BLaER1 (cell line): ENCODE measurements at regions not wholly inside any gene's neighbourhood (a gene's known extent, or its start where the extent isn't known, plus 50 kb on each side); places are given as distances from the start of the nearest gene placed in this dataset.
A peak's percentile ranks its signal among the peaks of the same experiment; 100 is the strongest.

Source experiments
- H3K27ac ChIP-seq: shearing (Covaris generic); formaldehyde crosslinking; 2 replicates; pipeline ENCODE4 v1.8.1; 2022
- H3K27me3 ChIP-seq: shearing (Covaris generic); formaldehyde crosslinking; 2 replicates; pipeline ENCODE4 v1.8.1; 2022
- H3K36me3 ChIP-seq: shearing (Covaris generic); formaldehyde crosslinking; 2 replicates; pipeline ENCODE4 v1.8.1; 2022
- H3K4me1 ChIP-seq: shearing (Covaris generic); formaldehyde crosslinking; 2 replicates; pipeline ENCODE4 v1.8.1; 2022
- H3K4me2 ChIP-seq: shearing (Covaris generic); formaldehyde crosslinking; 2 replicates; pipeline ENCODE4 v1.8.1; 2022
- H3K4me3 ChIP-seq: shearing (Covaris generic); formaldehyde crosslinking; 2 replicates; pipeline ENCODE4 v1.8.1; 2022
- H3K9ac ChIP-seq: shearing (Covaris generic); formaldehyde crosslinking; 2 replicates; pipeline ENCODE4 v1.8.1; 2022
- H3K9me3 ChIP-seq: shearing (Covaris generic); formaldehyde crosslinking; 2 replicates; pipeline ENCODE4 v1.8.1; 2022
- H4K20me1 ChIP-seq: shearing (Covaris generic); formaldehyde crosslinking; 2 replicates; pipeline ENCODE4 v1.8.1; 2022
- Cebpa-rat ChIP-seq: shearing (Covaris generic); IDR thresholded peaks from 2 replicates; pipeline ENCODE4 v1.8.1; 2022

DNA sequence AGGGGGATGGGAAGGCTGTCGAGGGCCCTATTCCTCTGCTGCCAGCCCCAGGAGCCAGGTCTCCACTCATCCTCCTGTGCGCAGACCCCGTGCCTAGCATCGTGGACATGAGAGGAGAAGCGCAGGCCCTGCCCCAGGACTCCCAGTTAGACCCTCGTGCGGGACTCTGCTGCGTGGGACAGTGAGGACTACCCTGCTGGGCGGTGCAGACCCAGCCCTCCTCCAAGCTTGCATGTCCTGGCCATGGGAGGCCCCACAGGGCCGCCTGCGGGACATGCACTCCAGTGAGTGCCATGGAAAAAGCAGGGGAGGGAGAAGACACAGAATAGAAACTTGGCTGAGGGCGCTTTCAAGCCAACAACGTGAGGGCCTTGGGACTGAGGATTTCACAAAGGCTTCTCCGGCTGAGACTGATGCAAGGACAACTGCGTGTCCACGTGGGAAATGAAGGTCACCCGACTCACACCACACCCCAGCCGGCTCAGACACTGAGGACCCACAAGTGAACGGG lies 62.6 kb upstream of the IQSEC1 start:
- TF ChIP-seq Cebpa-rat = no peak
- Histone ChIP-seq H3K4me1 (peaks cover 15% of the 10 kb centered on the region), H3K27ac (no peak overlapping the region), H3K4me3 (no peak overlapping the region), H3K9ac (no peak overlapping the region), H3K36me3 (no peaks in the 10 kb centered on the region), H3K4me2 (no peak overlapping the region), H3K9me3 (no peaks in the 10 kb centered on the region), H4K20me1 (peaks cover 9% of the 10 kb centered on the region; the same call in 1 of the 2 replicates), H3K27me3 (no peaks in the 10 kb centered on the region)

DNA sequence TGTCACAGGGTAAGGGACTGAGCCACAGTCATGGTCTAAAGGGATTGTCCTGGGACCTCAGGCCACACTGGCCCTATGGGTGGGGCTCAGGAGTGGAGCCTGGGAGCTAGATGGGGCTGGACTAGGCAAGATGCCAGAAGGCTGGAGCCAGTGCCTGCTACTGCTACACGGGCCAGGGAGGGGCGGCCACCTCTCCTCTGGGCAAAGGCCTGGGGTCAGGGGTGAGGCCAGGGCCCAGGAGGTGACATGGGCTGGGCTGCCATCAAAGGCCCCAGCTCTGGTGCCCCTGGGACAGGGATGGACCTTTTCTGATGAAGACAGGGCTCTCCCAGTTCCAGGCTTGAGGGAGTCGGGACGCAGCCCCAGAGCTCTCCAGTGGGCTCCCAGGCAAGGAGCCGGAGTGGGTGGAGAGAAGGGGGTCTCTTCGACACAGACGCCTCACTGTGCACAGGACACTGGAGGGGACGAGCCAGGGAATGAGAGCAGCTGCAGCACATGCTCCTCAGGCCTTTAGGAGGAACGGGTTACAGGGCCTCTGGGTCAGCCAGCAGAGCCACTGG lies 62.1 kb upstream of the IQSEC1 start:
- peaks cover 5% of the 10 kb centered on the region; the same call in 1 of the 2 replicates for H4K20me1 ChIP-seq
- H3K9me3 ChIP-seq = no peaks in the 10 kb centered on the region
- no peak overlapping the region for H3K27ac ChIP-seq
- H3K27me3 ChIP-seq = no peaks in the 10 kb centered on the region
- H3K4me1 ChIP-seq = peaks cover 15% of the 10 kb centered on the region
- no peaks in the 10 kb centered on the region for H3K36me3 ChIP-seq
- no peak for TF ChIP-seq Cebpa-rat
- no peak overlapping the region for H3K4me3 ChIP-seq
- no peak overlapping the region for H3K4me2 ChIP-seq
- no peak overlapping the region for H3K9ac ChIP-seq

DNA sequence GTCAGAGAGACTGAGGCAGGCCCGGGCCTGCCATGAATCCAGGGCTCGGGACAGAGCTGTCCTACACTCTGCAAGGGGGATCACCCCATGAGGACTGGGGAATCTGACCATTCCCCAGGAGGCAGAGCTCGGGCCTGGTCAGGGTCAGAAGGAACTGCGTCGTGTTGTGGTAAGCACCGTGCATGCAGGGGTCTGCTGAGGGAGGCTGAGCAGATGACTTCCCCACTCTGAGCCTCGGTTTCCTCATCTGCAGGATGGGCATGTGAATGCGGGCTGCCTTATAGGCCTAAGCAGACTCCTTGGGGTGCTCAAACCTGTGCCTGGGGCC lies 61.6 kb upstream of the IQSEC1 start:
- Histone ChIP-seq H4K20me1 (peaks cover 3% of the 10 kb centered on the region; the same call in 1 of the 2 replicates), H3K9me3 (no peaks in the 10 kb centered on the region), H3K9ac (no peak overlapping the region), H3K4me1 (peaks cover 15% of the 10 kb centered on the region), H3K4me2 (no peak overlapping the region), H3K36me3 (no peaks in the 10 kb centered on the region), H3K27ac (no peak overlapping the region), H3K27me3 (no peaks in the 10 kb centered on the region), H3K4me3 (no peak overlapping the region)
- no peak for TF ChIP-seq Cebpa-rat

DNA sequence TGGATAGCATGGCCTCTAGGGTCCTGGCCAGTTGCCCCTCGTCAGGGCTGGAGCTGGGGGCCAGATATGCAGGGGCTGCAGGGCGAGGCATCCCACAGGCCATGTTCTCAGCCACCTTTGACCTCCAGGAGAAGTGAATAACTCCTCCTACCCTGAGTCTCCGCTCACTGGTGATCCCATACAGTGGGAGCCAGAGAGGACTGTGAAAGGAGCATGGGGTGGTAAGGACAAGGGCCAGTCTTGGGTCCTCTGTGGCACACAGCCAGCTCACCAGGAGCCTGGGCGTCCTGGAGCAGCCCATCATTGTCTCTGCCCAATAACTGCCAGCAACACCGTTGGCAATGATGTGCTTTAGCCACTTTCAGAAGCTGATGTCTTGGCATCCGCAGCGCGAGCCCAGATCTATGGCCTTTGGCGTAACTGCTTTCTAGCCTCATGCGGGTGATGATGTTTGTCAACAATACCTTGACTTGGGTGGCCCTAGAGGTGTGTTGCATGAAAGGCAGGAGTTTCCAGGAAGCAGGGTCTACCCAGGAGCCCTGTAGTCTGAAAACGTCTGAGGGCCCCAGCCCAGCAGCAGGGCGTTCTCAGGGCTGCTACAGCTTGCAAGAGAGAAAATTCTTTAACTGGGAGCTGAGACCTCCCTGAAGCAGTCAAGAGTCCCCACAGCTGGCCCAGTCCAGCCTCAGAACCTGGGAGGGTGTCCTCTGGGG lies 61.1 kb upstream of the IQSEC1 start:
- Histone ChIP-seq H4K20me1 (no peaks in the 10 kb centered on the region), H3K27me3 (no peaks in the 10 kb centered on the region), H3K9me3 (no peaks in the 10 kb centered on the region), H3K27ac (no peak overlapping the region), H3K4me3 (no peak overlapping the region), H3K9ac (no peak overlapping the region), H3K36me3 (no peaks in the 10 kb centered on the region), H3K4me2 (no peak overlapping the region), H3K4me1 (peaks cover 15% of the 10 kb centered on the region)
- TF ChIP-seq Cebpa-rat = no peak

DNA sequence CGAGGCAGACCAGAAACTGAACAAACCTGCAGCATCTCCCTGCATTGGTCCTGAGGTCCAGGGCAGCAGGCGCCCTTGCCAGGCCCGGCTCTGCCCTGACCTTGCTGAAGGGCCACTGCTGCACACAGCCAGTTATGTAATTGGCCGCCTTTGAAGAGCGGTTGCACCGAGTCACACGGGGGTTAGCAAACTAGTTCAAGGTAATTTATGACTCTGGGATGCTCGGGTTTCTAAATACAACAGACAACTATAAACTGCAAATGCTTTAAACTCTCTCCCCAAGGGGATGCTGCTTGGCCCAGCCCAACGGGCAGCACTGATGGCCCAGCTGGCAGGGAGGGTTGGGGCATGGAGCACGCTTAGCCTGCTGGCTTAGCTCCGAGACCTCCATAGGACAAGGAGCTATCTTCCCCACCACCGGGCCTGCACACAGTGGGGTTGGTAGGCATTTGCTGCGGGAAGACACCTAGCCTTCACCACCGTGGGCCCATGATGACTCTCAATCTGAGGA lies 60.3 kb upstream of the IQSEC1 start:
- Histone ChIP-seq H4K20me1 (no peaks in the 10 kb centered on the region), H3K4me3 (no peak overlapping the region), H3K4me1 (peaks cover 15% of the 10 kb centered on the region), H3K9me3 (no peaks in the 10 kb centered on the region), H3K4me2 (no peak overlapping the region), H3K36me3 (no peaks in the 10 kb centered on the region), H3K27ac (no peak overlapping the region), H3K9ac (no peak overlapping the region), H3K27me3 (no peaks in the 10 kb centered on the region)
- TF ChIP-seq Cebpa-rat = no peak

DNA sequence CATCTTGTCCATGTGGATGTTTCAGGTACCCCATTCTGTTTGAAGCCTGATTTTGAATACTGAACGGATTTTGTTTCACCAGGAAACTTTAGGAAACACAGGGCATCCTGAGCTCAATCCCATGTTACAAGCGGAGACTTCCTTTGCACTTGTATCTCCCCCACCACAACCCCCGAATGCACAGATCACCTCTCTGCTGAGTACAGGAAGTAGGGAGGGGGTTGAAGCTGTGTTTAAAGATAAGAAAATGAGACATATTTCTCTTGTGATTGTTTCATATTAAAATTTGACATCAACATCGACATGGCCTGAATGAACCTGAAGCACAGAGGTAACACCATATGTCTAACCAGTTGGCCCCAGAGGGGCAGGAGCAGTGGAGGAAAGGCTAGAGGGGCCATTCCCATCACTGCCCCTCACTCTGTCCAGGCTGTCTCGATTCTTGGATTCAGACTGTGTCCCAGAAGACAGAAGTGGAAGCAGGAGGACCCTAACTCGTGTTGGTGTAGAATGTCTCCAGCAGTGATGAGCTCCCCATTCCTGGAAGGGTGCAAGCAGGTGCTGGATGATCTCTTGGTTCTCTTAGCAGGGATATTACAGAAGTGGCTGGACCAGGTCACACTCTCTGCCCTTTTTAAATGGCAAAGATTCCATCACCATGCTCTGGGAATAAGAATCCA lies 59.6 kb upstream of the IQSEC1 start:
- H3K9ac ChIP-seq = no peak overlapping the region
- peaks cover 15% of the 10 kb centered on the region for H3K4me1 ChIP-seq
- TF ChIP-seq Cebpa-rat = no peak
- no peaks in the 10 kb centered on the region for H4K20me1 ChIP-seq
- H3K4me3 ChIP-seq = no peak overlapping the region
- peak overlapping the region; percentile 37 for H3K4me2 ChIP-seq
- no peaks in the 10 kb centered on the region for H3K27me3 ChIP-seq
- no peaks in the 10 kb centered on the region for H3K9me3 ChIP-seq
- H3K27ac ChIP-seq = no peak overlapping the region
- no peaks in the 10 kb centered on the region for H3K36me3 ChIP-seq

DNA sequence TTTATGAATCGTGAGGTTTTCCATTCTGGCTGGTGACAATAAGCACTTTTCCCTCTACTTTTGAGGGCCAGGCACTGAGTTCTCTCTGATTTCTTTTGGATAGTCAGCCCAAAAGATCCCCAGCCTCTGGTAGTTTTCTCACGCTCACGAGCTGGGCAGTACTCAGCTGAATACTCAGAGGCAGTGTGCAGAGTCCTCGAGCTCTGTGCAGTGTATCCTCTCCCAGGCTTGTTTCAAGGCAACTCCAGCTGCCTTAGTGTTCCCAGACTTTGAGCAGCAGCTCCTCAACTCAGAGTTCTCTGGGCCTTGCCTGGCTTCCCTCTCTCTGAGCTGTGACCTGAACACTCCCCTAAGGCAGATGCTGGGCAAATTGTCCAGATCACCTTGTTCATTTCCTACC lies 59.1 kb upstream of the IQSEC1 start:
- Histone ChIP-seq H4K20me1 (no peaks in the 10 kb centered on the region), H3K4me2 (peak overlapping the region; percentile 37), H3K36me3 (no peaks in the 10 kb centered on the region), H3K27ac (no peak overlapping the region), H3K4me3 (no peak overlapping the region), H3K4me1 (peaks cover 15% of the 10 kb centered on the region), H3K9ac (no peak overlapping the region), H3K9me3 (no peaks in the 10 kb centered on the region), H3K27me3 (no peaks in the 10 kb centered on the region)
- no peak for TF ChIP-seq Cebpa-rat

DNA sequence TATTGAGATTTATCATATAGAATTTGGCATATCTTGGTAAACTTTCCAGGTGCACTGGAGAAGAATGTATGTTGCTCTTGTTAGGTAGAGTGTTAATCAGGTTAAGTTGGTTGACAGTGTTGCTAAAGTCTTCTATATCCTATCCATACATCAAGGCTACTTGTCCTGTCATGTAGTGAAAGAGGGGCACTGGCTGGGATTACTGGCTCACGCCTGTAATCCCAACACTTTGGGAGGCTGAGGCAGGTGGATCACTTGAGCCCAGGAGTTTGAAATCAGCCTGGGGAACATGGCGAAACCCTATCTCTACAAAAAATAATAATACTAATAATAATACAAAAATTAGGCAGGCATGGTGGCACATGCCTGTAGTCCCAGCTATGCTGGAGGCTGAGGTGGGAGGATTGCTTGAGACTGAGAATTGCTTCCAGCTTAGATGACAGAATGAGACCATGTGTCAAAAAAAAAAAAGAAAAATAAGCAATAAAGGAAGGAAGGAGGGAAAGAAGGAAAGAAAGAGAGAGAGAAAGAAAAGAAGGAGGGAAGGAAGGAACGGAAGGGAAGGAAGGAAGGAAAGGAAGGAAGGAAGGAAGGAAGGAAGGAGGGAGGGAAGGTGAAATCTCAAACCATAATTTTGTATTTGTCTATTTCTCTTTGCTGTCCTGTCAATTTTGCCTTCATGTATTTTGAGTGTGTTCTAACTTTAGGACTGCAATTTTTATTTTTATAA lies 57.4 kb upstream of the IQSEC1 start:
- TF ChIP-seq Cebpa-rat = no peak
- Histone ChIP-seq H3K4me3 (no peak overlapping the region), H3K4me2 (no peak overlapping the region), H3K9ac (no peak overlapping the region), H3K4me1 (peaks cover 15% of the 10 kb centered on the region), H3K27me3 (no peaks in the 10 kb centered on the region), H4K20me1 (no peaks in the 10 kb centered on the region), H3K27ac (no peak overlapping the region), H3K9me3 (no peaks in the 10 kb centered on the region), H3K36me3 (no peaks in the 10 kb centered on the region)

DNA sequence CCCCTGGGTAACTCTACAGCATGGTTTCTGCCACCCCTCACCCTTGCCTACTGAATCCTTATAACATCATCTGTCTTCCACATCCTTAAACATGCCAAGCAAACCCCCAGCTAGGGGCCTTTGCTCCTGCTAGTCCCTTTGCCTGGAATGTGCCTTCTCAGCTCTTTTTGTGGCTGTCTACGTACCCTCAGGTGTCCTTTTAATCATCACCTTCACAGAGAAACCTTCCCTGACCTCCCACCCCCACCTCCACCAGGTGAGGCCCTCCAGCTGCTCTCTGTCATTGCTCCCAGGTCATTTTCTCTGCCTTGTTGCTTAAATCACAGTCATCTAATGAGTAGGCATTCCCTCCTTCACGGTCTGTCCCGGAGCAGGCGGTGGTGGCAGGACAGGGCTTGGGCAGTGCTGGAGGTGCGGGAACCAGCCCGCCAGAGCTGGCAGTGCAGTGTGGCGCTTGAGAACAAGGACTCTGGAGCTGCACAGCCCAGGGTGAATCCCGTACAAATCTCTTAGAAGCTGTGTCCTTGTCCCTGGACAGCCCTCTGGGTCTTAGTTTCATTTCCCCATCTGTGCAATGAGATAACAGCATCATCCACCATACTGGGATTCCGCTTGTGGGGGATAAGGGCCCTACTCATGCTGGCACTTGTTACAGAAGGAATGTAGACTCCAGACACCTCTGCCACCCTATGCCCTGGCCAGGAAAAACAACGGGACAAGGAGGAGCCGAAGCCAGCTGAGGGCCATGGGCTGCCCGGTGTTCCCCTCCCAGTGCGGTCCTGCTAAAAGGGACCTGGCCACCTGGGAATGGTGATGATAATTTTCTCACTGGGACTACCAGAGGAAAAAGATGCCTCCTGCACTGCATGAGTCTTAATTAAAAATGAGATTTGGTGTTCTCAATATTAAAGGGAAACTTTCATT lies 52.1 kb upstream of the IQSEC1 start:
- H3K9me3 ChIP-seq = no peaks in the 10 kb centered on the region
- H3K27me3 ChIP-seq = no peaks in the 10 kb centered on the region
- H3K9ac ChIP-seq = no peak overlapping the region
- no peaks in the 10 kb centered on the region for H4K20me1 ChIP-seq
- H3K4me3 ChIP-seq = no peak overlapping the region
- no peaks in the 10 kb centered on the region for H3K36me3 ChIP-seq
- H3K4me2 ChIP-seq = no peak overlapping the region
- H3K27ac ChIP-seq = no peak overlapping the region
- no peaks in the 10 kb centered on the region for H3K4me1 ChIP-seq
- no peak for TF ChIP-seq Cebpa-rat
